AG09319 (cell line): ENCODE measurements at regions not wholly inside any gene's neighbourhood (a gene's known extent, or its start where the extent isn't known, plus 50 kb on each side); places are given as distances from the start of the nearest gene placed in this dataset.
"Not testable (repeated sequence)": the region's sequence is repeated elsewhere in the genome, so short reads cannot be mapped to it uniquely, and the experiment has no call there.

Source experiments
- DNase-seq: peaks from one replicate; pipeline ENCODE4 v3.0.0-alpha.2; 2010; ENCODE audit warnings: low read depth; ENCODE audit errors: extremely low read depth
- TF ChIP-seq, protein P1 (sequence below): IDR thresholded peaks from 2 replicates; pipeline ENCODE4 v1.5.1; 2011; ENCODE audit warnings: low read depth, mild to moderate bottlenecking, inconsistent platforms, low read length, moderate library complexity

DNA sequence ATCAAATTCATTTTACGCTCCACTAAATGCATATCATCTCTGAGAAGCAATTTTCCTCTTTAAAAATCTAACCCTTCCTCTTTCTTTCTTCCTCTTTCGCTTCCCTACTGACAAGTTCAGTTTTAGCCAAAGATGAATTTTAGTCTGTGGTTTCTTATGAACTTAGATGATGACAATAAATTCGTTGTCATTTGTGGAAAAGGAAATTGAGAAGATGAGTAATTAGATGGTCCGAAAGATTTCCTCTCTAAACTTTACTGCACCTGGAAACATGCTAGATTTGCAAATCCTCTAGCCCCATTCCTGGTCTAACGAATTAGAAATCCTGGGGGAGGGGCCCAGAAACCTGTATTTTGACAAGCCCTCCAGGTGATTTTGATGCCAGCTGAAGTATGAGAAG lies 855.4 kb upstream of the CHORDC1 start:
- TF ChIP-seq, protein P1, sequence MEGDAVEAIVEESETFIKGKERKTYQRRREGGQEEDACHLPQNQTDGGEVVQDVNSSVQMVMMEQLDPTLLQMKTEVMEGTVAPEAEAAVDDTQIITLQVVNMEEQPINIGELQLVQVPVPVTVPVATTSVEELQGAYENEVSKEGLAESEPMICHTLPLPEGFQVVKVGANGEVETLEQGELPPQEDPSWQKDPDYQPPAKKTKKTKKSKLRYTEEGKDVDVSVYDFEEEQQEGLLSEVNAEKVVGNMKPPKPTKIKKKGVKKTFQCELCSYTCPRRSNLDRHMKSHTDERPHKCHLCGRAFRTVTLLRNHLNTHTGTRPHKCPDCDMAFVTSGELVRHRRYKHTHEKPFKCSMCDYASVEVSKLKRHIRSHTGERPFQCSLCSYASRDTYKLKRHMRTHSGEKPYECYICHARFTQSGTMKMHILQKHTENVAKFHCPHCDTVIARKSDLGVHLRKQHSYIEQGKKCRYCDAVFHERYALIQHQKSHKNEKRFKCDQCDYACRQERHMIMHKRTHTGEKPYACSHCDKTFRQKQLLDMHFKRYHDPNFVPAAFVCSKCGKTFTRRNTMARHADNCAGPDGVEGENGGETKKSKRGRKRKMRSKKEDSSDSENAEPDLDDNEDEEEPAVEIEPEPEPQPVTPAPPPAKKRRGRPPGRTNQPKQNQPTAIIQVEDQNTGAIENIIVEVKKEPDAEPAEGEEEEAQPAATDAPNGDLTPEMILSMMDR, result no peak
- DNase-seq, result no peak

DNA sequence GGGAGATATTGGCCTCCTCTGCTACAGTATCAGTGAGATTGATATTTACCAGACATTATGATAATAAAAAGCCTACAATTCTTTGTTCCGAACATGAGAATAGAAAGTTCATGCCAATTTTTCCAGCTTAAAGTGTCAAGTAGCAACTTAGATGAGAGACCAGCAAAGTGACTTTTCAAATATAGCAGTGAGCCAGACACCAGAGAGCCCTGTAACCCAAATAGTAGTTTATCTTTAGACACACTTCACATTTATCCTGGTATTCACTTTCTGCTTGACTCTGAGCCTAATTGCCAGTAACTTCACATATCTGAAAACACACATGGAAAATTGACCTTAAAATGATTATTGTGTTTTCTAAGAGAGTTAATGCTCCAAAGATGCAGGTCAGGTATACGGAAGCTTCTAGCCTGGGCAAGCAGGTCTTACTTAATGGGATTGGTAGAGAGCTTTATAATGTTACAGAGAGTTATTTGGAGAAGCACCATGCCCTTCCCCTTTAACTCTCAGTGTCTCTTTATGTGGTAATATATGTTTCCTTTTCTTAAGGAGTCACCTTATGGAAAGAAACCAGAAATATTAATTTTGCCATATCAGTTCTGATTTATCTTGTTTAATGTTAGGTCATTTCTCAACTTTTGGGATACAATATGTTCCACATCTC lies 852.3 kb upstream of the CHORDC1 start:
- DNase-seq, result no peak
- TF ChIP-seq, protein P1, result no peak

DNA sequence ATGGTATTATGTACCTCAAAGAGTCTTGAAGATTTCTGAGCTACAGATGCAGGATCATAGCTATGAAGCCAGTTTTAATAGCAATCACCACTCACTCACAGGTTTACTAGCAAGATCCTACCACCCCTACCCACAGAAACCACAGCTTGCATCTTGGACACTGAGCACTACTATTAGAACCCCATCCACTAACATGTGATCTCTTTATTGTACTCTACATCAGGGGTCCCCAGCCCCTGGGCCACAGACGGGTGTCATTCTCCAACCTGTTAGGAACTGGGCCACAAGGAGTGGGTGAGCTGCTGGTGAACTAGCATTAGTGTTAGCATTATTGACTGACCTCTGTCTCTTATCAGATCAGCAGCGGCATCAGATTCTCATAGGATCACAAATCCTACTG lies 844.8 kb upstream of the CHORDC1 start:
- no peak for DNase-seq
- TF ChIP-seq, protein P1, result no peak

DNA sequence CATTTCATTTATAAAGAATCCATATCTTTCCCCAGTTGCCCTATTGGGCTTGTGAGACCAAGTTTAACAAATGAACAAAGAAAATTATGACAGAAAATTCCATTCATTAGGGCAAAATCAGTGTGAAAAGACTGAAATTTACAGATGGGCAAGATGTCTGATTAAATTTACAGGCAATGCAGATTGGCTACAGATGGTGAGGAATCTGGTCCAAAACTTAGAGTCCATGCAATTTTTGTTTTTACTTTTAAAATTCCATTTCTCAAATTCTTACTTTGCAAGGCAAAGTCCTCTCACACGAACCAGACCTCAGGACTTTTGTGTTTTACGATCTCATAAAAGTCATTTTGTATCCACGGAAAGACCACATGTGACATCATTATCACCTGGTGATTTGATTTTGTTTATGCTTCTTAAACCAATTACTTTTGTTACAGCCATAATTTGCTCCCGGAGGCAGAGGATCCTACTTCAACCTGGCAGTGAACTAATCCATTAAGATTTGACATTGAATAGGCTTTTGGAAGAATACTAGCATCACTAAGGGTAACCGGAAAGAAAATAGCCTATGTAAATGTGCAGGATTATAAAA lies 843.7 kb upstream of the CHORDC1 start:
- TF ChIP-seq, protein P1, result no peak
- DNase-seq, result no peak

DNA sequence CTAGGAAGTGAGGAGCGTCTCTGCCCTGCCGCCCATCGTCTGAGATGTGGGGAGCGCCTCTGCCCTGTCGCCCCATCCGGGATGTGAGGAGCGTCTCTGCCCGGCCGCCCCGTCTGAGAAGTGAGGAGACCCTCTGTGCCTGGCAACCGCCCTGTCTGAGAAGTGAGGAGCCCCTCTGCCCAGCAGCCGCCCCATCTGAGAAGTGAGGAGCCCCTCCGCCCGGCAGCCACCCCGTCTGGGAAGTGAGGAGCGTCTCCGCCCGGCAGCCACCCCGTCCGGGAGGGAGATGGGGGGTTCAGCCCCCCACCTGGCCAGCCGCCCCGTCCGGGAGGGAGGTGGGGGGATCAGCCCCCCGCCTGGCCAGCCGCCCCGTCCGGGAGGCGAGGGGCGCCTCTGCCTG lies 840.5 kb upstream of the CHORDC1 start:
- not testable (repeated sequence) for DNase-seq

DNA sequence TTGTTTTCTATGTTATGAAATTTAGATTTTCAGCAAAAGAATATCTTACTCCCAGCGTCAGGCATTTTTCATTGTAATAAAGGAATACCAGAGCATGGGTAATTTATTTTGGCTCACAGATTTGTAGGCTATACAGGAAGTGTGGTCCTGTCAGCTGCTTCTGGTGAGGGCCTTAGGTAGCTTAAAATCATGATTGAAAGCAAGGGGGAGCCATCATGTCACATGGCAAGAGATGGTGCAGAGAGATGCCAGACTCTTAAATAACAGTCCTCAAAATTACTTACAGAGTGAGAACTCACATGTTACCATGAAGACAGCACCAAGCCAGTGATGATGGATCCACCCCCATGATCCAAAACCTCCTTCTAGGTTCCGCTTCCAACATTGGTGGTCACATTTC lies 825.0 kb upstream of the CHORDC1 start:
- DNase-seq, result no peak
- TF ChIP-seq, protein P1, result no peak

DNA sequence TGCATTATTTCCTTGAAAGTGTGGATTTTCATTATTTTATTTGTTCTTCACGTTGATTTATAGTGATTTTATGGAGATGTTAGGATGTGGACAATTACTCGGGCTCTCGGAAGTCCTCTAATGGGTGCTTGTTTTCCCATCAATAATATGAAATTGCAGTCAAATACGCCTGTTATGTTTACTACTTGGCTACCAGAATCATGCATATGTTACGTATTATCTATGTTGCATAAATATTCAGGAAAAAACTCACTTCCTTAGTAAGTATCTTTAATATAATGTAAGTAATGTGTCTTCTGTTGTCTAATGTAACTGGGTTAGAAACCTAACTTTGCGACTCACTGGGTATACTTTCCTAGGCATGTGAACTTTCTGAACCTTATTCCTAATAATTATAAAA lies 823.4 kb upstream of the CHORDC1 start:
- no peak for DNase-seq
- TF ChIP-seq, protein P1, result no peak

DNA sequence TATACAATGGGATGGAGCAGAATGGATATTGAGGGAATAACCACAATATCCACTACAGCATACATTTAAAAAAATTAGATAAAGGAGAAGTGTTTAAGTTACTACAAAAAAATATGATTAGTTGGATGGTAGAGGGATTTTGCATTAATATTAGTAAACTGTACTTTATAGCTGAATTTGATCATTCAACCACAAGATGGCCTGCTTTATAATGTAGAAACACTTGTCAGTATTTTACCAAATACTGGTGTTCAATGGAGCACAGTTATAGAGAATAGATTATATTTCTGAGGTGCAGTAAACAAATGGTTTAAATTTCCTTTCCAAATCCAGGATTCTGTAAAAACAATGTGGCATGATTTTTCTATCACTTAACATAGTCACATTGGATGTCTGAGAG lies 818.8 kb upstream of the CHORDC1 start:
- TF ChIP-seq, protein P1, result no peak
- no peak for DNase-seq
